ENCODE measurements at regions not wholly inside any gene's neighbourhood (a gene's known extent, or its start where the extent isn't known, plus 50 kb on each side); places are given as distances from the start of the nearest gene placed in this dataset.

- no peak for TF ChIP-seq CTCF (conservative IDR thresholded peaks at IDR 0.05)
- no peak for TF ChIP-seq ZFX (IDR thresholded peaks at IDR 0.05)
Observed at GRCh38 chr13:83498045-83498444, 384.2 kb downstream of the SLITRK1 start.
